ENCODE measurements at regions not wholly inside any gene's neighbourhood (a gene's known extent, or its start where the extent isn't known, plus 50 kb on each side); places are given as distances from the start of the nearest gene placed in this dataset.

DNA sequence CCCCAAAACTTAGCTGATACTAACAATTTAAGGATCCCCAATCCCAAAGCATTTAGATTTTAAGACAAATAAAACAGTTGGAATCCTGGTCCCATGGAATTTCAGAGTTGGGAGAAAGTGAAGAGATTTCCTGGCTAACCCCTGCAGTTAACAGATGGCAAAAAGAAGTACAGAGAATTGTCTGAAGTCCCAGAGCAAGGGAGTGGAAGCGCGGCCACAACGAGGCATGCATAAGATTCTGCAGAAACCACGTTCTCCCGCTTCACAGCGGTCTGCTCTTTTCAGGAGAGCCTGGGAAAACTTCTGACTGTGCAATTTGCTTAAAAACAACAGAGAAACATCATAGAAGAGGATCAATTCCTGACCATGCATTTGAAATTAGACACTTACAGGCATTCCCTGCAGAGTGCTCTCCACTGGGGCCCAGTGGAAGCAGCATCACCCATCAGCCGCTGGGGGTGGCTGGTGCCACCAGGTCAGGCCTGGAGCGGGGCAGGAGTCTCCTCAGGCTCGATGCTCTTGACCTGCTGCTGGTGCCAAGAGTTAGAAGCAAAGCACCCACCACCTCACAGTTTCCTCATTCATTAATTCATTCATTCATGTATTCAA is 226.7 kb upstream of the POU3F1 start:
- TF ChIP-seq, protein P1, sequence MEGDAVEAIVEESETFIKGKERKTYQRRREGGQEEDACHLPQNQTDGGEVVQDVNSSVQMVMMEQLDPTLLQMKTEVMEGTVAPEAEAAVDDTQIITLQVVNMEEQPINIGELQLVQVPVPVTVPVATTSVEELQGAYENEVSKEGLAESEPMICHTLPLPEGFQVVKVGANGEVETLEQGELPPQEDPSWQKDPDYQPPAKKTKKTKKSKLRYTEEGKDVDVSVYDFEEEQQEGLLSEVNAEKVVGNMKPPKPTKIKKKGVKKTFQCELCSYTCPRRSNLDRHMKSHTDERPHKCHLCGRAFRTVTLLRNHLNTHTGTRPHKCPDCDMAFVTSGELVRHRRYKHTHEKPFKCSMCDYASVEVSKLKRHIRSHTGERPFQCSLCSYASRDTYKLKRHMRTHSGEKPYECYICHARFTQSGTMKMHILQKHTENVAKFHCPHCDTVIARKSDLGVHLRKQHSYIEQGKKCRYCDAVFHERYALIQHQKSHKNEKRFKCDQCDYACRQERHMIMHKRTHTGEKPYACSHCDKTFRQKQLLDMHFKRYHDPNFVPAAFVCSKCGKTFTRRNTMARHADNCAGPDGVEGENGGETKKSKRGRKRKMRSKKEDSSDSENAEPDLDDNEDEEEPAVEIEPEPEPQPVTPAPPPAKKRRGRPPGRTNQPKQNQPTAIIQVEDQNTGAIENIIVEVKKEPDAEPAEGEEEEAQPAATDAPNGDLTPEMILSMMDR (conservative IDR thresholded peaks at IDR 0.05; ENCODE audit: low read depth in 2 of 2), result no peak
- no peak for TF ChIP-seq EZH2phosphoT487 (IDR thresholded peaks at IDR 0.05; ENCODE audit: unreplicated experiment)
- TF ChIP-seq EZH2 (IDR thresholded peaks at IDR 0.05; ENCODE audit: low read depth, unreplicated experiment), result no peak
- TF ChIP-seq POLR2AphosphoS5 (IDR thresholded peaks at IDR 0.05; ENCODE audit: low read depth), result no peak
- TF ChIP-seq, protein P2, sequence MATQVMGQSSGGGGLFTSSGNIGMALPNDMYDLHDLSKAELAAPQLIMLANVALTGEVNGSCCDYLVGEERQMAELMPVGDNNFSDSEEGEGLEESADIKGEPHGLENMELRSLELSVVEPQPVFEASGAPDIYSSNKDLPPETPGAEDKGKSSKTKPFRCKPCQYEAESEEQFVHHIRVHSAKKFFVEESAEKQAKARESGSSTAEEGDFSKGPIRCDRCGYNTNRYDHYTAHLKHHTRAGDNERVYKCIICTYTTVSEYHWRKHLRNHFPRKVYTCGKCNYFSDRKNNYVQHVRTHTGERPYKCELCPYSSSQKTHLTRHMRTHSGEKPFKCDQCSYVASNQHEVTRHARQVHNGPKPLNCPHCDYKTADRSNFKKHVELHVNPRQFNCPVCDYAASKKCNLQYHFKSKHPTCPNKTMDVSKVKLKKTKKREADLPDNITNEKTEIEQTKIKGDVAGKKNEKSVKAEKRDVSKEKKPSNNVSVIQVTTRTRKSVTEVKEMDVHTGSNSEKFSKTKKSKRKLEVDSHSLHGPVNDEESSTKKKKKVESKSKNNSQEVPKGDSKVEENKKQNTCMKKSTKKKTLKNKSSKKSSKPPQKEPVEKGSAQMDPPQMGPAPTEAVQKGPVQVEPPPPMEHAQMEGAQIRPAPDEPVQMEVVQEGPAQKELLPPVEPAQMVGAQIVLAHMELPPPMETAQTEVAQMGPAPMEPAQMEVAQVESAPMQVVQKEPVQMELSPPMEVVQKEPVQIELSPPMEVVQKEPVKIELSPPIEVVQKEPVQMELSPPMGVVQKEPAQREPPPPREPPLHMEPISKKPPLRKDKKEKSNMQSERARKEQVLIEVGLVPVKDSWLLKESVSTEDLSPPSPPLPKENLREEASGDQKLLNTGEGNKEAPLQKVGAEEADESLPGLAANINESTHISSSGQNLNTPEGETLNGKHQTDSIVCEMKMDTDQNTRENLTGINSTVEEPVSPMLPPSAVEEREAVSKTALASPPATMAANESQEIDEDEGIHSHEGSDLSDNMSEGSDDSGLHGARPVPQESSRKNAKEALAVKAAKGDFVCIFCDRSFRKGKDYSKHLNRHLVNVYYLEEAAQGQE (IDR thresholded peaks at IDR 0.05; ENCODE audit: unreplicated experiment), result no peak
- no peak for TF ChIP-seq CREB1 (CRISPR knock-in tag; IDR thresholded peaks at IDR 0.05; ENCODE audit: low read depth)
- no peak for TF ChIP-seq JUNB (IDR thresholded peaks at IDR 0.05; ENCODE audit: unreplicated experiment)

All from GM23338 (cell line).